ENCODE measurements at regions not wholly inside any gene's neighbourhood (a gene's known extent, or its start where the extent isn't known, plus 50 kb on each side); places are given as distances from the start of the nearest gene placed in this dataset.
"Not testable (repeated sequence)": the region's sequence is repeated elsewhere in the genome, so short reads cannot be mapped to it uniquely, and the experiment has no call there.

- intact Hi-C loops (cut with DNase I; ENCODE audit: low total_unique reads): no loop called here
- Histone ChIP-seq H3K9me3 (no peaks in the 10 kb centered on the region), H3K4me1 (no peaks in the 10 kb centered on the region), H3K36me3 (no peaks in the 10 kb centered on the region), H3K4me3 (no peak overlapping the region), H3K27me3 (no peaks in the 10 kb centered on the region), H3K27ac (no peak overlapping the region)
- no peak for TF ChIP-seq CTCF (IDR thresholded peaks at IDR 0.05)
- no peak for DNase-seq
These were observed 538.9 kb upstream of the ANO5 start for GRCh38 chr11:21653951-21654421.

- H3K9me3 ChIP-seq: no peaks in the 10 kb centered on the region
- intact Hi-C loops (cut with DNase I; ENCODE audit: low total_unique reads): no loop called here
These were observed 536.8 kb upstream of the ANO5 start for GRCh38 chr11:21656065-21656464.

DNA sequence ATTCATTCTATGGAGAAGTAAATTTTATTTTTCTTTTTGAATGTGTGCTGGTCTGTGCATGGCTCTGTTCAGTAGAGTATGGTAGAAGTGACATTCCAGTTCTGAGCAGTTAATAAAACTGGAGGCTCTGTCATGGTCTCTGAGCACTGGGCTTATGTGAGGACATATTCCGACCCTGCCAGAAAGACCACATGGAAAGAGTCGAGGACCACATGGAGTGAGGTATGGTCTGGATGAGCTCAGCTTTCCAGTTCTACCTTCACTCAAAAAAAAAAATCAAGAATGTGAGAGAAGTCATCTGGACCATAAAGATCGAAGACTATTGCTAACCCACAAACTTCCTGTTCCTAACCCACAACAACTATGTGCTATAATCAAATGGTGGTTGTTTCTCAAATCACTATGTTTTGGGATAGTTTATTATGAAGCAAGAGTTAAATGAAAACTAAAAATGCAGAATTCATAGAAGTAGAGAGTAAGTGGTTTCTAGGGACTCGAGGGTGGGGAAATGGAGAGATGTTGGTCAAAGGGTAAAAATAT is 534.2 kb upstream of the ANO5 start:
- Histone ChIP-seq H3K9me3 (no peaks in the 10 kb centered on the region), H3K27ac (no peak overlapping the region), H3K4me3 (no peak overlapping the region), H3K27me3 (no peaks in the 10 kb centered on the region), H3K36me3 (no peaks in the 10 kb centered on the region), H3K4me1 (no peaks in the 10 kb centered on the region)
- no peak for DNase-seq
- intact Hi-C loops (cut with DNase I; ENCODE audit: low total_unique reads): no loop called here
- TF ChIP-seq CTCF (IDR thresholded peaks at IDR 0.05): no peak

More at GRCh38 chr11:21656065-21656464, 536.8 kb upstream of the ANO5 start:
- DNase-seq: no peak
- no peak overlapping the region for H3K4me3 ChIP-seq
- H3K36me3 ChIP-seq: no peaks in the 10 kb centered on the region
- H3K4me1 ChIP-seq: no peaks in the 10 kb centered on the region
- H3K27me3 ChIP-seq: no peaks in the 10 kb centered on the region
- no peak for TF ChIP-seq CTCF (IDR thresholded peaks at IDR 0.05)
- no peak overlapping the region for H3K27ac ChIP-seq

- H3K27ac ChIP-seq; intact Hi-C loops (cut with DNase I; ENCODE audit: low total_unique reads); DNase-seq; H3K36me3 ChIP-seq; H3K9me3 ChIP-seq; H3K4me3 ChIP-seq; H3K27me3 ChIP-seq; H3K4me1 ChIP-seq: not testable (repeated sequence)
These were observed 533.5 kb upstream of the ANO5 start for GRCh38 chr11:21659377-21659776.

DNA sequence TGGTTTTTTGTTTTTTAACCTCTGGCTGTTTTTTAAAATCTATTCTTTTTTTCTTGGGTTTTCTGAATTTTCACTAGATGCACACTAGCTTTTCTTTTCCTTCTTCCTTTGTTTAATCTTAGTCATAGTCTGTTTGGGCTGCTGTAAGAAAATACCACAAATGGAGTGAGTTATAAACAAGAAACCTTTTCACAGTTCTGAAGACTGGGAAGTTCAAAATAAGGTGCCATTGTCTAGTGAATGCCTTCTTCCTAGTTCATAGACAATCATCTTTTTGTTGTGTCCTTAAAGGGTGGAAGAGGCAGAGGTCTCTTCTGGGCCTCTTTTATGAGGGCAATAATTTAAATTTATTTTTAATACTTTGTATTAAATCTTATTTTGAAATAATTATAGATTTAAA is 532.9 kb upstream of the ANO5 start:
- DNase-seq: no peak
- no peaks in the 10 kb centered on the region for H3K36me3 ChIP-seq
- no peak for TF ChIP-seq CTCF (IDR thresholded peaks at IDR 0.05)
- no peak overlapping the region for H3K27ac ChIP-seq
- no peaks in the 10 kb centered on the region for H3K4me1 ChIP-seq
- intact Hi-C loops (cut with DNase I; ENCODE audit: low total_unique reads): no loop called here
- no peaks in the 10 kb centered on the region for H3K9me3 ChIP-seq
- no peaks in the 10 kb centered on the region for H3K27me3 ChIP-seq
- H3K4me3 ChIP-seq: no peak overlapping the region

- Histone ChIP-seq H3K27me3 (no peaks in the 10 kb centered on the region), H3K27ac (no peak overlapping the region), H3K4me1 (no peaks in the 10 kb centered on the region), H3K36me3 (no peaks in the 10 kb centered on the region), H3K9me3 (no peaks in the 10 kb centered on the region), H3K4me3 (no peak overlapping the region)
- intact Hi-C loops (cut with DNase I; ENCODE audit: low total_unique reads): no loop called here
- no peak for DNase-seq
- no peak for TF ChIP-seq CTCF (IDR thresholded peaks at IDR 0.05)
These were observed 517.8 kb upstream of the ANO5 start for GRCh38 chr11:21675049-21675616.

All from tibial artery (tissue), 4 donors.